ENCODE measurements at regions not wholly inside any gene's neighbourhood (a gene's known extent, or its start where the extent isn't known, plus 50 kb on each side); places are given as distances from the start of the nearest gene placed in this dataset.

- Histone ChIP-seq H3K36me3 (replicated peaks in 1 of 2; ENCODE audit: insufficient read depth in 1 of 2, low read depth in 2 of 2) (no peaks in the 10 kb centered on the region), H3K27ac (no peak overlapping the region), H3K4me3 (no peak overlapping the region), H3K4me1 (peaks cover 4% of the 10 kb centered on the region), H3K27me3 (no peaks in the 10 kb centered on the region), H3K9me3 (no peaks in the 10 kb centered on the region)
- 45 to 53% methylated on average over 1 of the region's 1 CpG for WGBS, 2 donors
- DNase-seq (no peak), ATAC-seq (no peak)
- intact Hi-C loops (cut with DNase I) = no loop called here
- no peak for TF ChIP-seq POLR2A (IDR thresholded peaks at IDR 0.05)
- TF ChIP-seq, protein P1, sequence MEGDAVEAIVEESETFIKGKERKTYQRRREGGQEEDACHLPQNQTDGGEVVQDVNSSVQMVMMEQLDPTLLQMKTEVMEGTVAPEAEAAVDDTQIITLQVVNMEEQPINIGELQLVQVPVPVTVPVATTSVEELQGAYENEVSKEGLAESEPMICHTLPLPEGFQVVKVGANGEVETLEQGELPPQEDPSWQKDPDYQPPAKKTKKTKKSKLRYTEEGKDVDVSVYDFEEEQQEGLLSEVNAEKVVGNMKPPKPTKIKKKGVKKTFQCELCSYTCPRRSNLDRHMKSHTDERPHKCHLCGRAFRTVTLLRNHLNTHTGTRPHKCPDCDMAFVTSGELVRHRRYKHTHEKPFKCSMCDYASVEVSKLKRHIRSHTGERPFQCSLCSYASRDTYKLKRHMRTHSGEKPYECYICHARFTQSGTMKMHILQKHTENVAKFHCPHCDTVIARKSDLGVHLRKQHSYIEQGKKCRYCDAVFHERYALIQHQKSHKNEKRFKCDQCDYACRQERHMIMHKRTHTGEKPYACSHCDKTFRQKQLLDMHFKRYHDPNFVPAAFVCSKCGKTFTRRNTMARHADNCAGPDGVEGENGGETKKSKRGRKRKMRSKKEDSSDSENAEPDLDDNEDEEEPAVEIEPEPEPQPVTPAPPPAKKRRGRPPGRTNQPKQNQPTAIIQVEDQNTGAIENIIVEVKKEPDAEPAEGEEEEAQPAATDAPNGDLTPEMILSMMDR (IDR thresholded peaks at IDR 0.05) = no peak
Observed at GRCh38 chr5:90131383-90132133, 278.0 kb downstream of the CETN3 start.

GRCh38 chr5:90128551-90128950, 281.0 kb downstream of the CETN3 start:
- ATAC-seq = no peak
- Histone ChIP-seq H3K36me3 (replicated peaks in 1 of 2; ENCODE audit: insufficient read depth in 1 of 2, low read depth in 2 of 2) (no peaks in the 10 kb centered on the region), H3K9me3 (no peaks in the 10 kb centered on the region), H3K27ac (no peak overlapping the region), H3K4me1 (no peaks in the 10 kb centered on the region), H3K4me3 (no peak overlapping the region), H3K27me3 (no peaks in the 10 kb centered on the region)
- 95 to 96% methylated on average over 1 of the region's 1 CpG for WGBS, 2 donors
- intact Hi-C loops (cut with DNase I) = no loop called here
- DNase-seq = no peak
- no peak for TF ChIP-seq POLR2A (IDR thresholded peaks at IDR 0.05)
- TF ChIP-seq, protein P1 (IDR thresholded peaks at IDR 0.05) = no peak

GRCh38 chr5:90119531-90119971, 290.0 kb downstream of the CETN3 start:
- H3K36me3 ChIP-seq (replicated peaks in 1 of 2; ENCODE audit: insufficient read depth in 1 of 2, low read depth in 2 of 2) = no peaks in the 10 kb centered on the region
- H3K4me1 ChIP-seq = no peaks in the 10 kb centered on the region
- ATAC-seq (no peak), DNase-seq (no peak)
- H3K27me3 ChIP-seq = no peaks in the 10 kb centered on the region
- no peaks in the 10 kb centered on the region for H3K9me3 ChIP-seq
- no peak overlapping the region for H3K27ac ChIP-seq
- no peak for TF ChIP-seq POLR2A (IDR thresholded peaks at IDR 0.05)
- TF ChIP-seq, protein P1 (IDR thresholded peaks at IDR 0.05) = no peak
- intact Hi-C loops (cut with DNase I) = no loop called here
- WGBS, 2 donors = 4 to 7% methylated on average over 1 of the region's 1 CpG
- no peak overlapping the region for H3K4me3 ChIP-seq

GRCh38 chr5:90117005-90117404, 292.6 kb downstream of the CETN3 start:
- Histone ChIP-seq H3K27ac (no peak overlapping the region), H3K36me3 (replicated peaks in 1 of 2; ENCODE audit: insufficient read depth in 1 of 2, low read depth in 2 of 2) (no peaks in the 10 kb centered on the region), H3K9me3 (no peaks in the 10 kb centered on the region), H3K27me3 (no peaks in the 10 kb centered on the region), H3K4me3 (no peak overlapping the region), H3K4me1 (no peaks in the 10 kb centered on the region)
- 89 to 96% methylated on average over 1 of the region's 1 CpG for WGBS, 2 donors
- ATAC-seq = no peak
- TF ChIP-seq POLR2A (IDR thresholded peaks at IDR 0.05) = no peak
- TF ChIP-seq, protein P1 (IDR thresholded peaks at IDR 0.05) = no peak
- intact Hi-C loops (cut with DNase I) = no loop called here
- no peak for DNase-seq

DNA sequence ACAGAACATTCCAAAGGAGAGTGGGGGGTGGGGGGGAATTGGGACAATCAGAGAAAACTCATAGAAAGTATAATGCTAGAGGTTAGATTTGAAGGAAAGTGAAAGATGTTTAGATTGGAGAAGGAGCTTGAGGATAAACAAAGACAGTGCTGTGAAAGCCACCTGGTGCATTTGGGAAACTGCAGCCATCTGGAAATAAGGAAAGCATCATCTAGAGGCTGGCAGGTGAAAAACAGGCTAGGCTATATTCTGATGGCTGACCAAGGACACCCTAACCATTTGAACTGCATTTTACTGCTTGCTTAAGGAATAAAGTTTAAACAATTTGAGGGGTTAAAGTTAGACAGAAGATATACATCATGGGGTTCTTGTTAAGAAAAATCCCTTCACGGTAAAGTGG, 296.4 kb downstream of the CETN3 start:
- Histone ChIP-seq H3K27ac (no peak overlapping the region), H3K4me3 (no peak overlapping the region), H3K9me3 (no peaks in the 10 kb centered on the region), H3K4me1 (no peaks in the 10 kb centered on the region), H3K27me3 (no peaks in the 10 kb centered on the region), H3K36me3 (replicated peaks in 1 of 2; ENCODE audit: insufficient read depth in 1 of 2, low read depth in 2 of 2) (no peaks in the 10 kb centered on the region)
- intact Hi-C loops (cut with DNase I) = no loop called here
- 39 to 68% methylated on average over 1 of the region's 1 CpG for WGBS, 2 donors
- no peak for DNase-seq
- TF ChIP-seq POLR2A (IDR thresholded peaks at IDR 0.05) = no peak
- TF ChIP-seq, protein P1 (IDR thresholded peaks at IDR 0.05) = no peak
- ATAC-seq = no peak
